ENCODE measurements at regions not wholly inside any gene's neighbourhood (a gene's known extent, or its start where the extent isn't known, plus 50 kb on each side); places are given as distances from the start of the nearest gene placed in this dataset.
"Not testable (repeated sequence)": the region's sequence is repeated elsewhere in the genome, so short reads cannot be mapped to it uniquely, and the experiment has no call there.

DNA sequence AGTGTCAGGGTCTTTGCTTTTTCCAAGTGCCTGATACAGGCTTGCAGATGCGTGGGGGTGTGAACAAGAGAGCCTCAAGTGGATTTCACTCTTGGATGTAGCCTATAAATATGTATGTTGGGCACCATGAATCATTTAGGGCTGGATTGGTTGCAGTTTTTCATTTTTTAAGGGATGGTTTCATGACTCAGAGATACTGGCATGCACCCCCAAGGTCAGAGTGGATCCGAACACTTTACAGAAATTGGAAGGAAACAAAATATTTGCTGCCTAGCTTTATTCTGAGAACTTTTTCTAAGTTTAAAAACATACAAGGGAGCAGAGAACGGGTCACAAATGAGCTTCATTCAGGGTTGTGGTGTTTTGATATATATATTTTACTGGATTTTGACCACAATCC is 436.8 kb upstream of the ERCC4 start:
- Histone ChIP-seq H3K9me3 (peaks cover 0 to 4% (median 0%) of the 10 kb centered on the region in 4 donors), H3K4me3 (no peak overlapping the region), H3K36me3 (no peaks in the 10 kb centered on the region), H3K4me1 (no peaks in the 10 kb centered on the region), H3K27me3 (no peaks in the 10 kb centered on the region), H3K27ac (no peak overlapping the region)
- intact Hi-C loops (cut with DNase I): no loop called here
- TF ChIP-seq POLR2AphosphoS5 (IDR thresholded peaks at IDR 0.05) (no peak), EP300 (IDR thresholded peaks at IDR 0.05) (no peak), POLR2A (IDR thresholded peaks at IDR 0.05) (no peak)
- TF ChIP-seq, protein P1, sequence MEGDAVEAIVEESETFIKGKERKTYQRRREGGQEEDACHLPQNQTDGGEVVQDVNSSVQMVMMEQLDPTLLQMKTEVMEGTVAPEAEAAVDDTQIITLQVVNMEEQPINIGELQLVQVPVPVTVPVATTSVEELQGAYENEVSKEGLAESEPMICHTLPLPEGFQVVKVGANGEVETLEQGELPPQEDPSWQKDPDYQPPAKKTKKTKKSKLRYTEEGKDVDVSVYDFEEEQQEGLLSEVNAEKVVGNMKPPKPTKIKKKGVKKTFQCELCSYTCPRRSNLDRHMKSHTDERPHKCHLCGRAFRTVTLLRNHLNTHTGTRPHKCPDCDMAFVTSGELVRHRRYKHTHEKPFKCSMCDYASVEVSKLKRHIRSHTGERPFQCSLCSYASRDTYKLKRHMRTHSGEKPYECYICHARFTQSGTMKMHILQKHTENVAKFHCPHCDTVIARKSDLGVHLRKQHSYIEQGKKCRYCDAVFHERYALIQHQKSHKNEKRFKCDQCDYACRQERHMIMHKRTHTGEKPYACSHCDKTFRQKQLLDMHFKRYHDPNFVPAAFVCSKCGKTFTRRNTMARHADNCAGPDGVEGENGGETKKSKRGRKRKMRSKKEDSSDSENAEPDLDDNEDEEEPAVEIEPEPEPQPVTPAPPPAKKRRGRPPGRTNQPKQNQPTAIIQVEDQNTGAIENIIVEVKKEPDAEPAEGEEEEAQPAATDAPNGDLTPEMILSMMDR (IDR thresholded peaks at IDR 0.05): no peak
- WGBS, 2 donors: 73 to 76% methylated on average over 3 of the region's 3 CpGs
- DNase-seq: no peak

DNA sequence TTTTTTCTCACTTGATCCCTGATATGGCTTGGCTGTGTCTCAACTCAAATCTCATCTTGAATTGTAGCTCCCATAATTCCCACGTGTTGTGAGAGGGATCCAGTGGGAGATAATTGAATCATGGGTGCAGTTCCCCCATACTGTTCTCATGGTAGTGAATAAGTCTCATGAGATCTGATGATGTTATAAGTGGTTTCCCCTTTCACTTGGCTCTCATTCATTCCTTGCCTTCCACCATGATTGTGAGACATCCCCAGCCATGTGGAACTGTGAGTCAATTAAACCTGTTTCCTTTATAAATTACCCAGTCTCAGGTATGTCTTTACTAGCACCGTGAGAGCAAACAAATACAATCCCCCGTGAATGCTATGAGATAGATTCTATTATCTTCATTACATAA is 430.5 kb upstream of the ERCC4 start:
- H3K36me3 ChIP-seq; DNase-seq; H3K4me3 ChIP-seq; H3K4me1 ChIP-seq; H3K27ac ChIP-seq; intact Hi-C loops (cut with DNase I); H3K9me3 ChIP-seq; H3K27me3 ChIP-seq: not testable (repeated sequence)
- WGBS, 2 donors: 86 to 89% methylated on average over 3 of the region's 3 CpGs

DNA sequence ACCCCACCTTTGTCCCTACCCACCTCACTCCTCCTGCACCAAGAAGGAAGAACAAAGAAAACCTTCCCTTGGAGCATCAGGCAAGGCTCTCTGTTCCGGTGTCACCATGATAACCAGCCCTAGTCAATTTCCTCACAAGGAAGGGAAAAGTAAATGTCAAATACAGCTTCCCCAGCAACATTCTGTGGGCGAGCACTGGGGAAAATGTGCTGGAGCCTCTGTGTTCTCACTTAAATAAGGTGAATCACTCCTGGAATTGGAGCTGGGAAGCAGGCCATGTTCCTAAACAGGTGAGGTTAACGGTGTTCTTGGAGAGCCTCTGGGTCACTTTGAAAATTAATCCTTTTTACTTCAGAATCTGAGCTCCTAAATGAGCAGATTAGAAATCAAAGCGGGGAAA is 427.9 kb upstream of the ERCC4 start:
- Histone ChIP-seq H3K36me3 (no peaks in the 10 kb centered on the region), H3K27ac (no peak overlapping the region), H3K4me1 (no peaks in the 10 kb centered on the region), H3K27me3 (no peaks in the 10 kb centered on the region), H3K9me3 (no peaks in the 10 kb centered on the region), H3K4me3 (no peak overlapping the region)
- intact Hi-C loops (cut with DNase I): no loop called here
- WGBS, 2 donors: 81 to 85% methylated on average over 4 of the region's 4 CpGs
- TF ChIP-seq POLR2AphosphoS5 (IDR thresholded peaks at IDR 0.05) (no peak), EP300 (IDR thresholded peaks at IDR 0.05) (no peak), POLR2A (IDR thresholded peaks at IDR 0.05) (no peak)
- TF ChIP-seq, protein P1 (IDR thresholded peaks at IDR 0.05): no peak
- DNase-seq: no peak

DNA sequence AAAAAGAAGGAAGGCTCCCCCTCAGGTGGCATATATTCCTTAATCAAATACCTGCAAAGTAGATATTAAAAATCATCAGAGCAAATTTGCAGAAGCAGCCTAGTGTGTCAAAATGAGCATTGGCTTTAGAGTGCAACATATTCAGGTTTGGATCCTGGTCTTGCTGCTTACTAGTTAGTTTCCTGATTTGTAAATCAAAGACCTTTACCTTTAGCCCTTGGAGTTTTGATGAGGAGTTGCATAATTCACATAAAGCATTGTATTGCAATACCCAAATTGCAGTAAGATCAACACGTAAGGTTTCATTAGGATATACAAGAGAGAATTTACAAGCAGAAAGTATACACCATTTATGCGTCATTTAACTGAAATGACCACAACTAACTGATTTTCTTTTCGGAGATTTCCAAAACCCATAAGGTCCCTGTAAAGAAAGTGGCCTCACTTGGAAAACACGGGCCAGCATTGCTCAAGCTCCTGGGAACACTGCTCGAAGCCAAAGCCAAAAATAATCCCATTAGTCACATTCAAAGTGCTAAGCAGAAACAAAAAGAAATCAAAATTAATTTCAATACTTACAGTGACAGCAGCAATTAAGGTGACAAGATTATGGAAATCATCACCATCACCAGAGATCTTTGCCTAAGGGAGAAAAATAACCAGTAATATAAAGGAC is 415.9 kb upstream of the ERCC4 start:
- intact Hi-C loops (cut with DNase I): no loop called here
- no peaks in the 10 kb centered on the region for H3K4me1 ChIP-seq
- H3K27me3 ChIP-seq: no peaks in the 10 kb centered on the region
- DNase-seq: no peak
- no peaks in the 10 kb centered on the region for H3K36me3 ChIP-seq
- TF ChIP-seq POLR2AphosphoS5 (IDR thresholded peaks at IDR 0.05): no peak
- no peak for TF ChIP-seq EP300 (IDR thresholded peaks at IDR 0.05)
- TF ChIP-seq, protein P1 (IDR thresholded peaks at IDR 0.05): no peak
- no peak for TF ChIP-seq POLR2A (IDR thresholded peaks at IDR 0.05)
- WGBS, 2 donors: 85% methylated on average over 5 of the region's 5 CpGs
- H3K9me3 ChIP-seq: peaks cover 0 to 5% (median 0%) of the 10 kb centered on the region in 4 donors
- no peak overlapping the region for H3K27ac ChIP-seq
- no peak overlapping the region for H3K4me3 ChIP-seq

DNA sequence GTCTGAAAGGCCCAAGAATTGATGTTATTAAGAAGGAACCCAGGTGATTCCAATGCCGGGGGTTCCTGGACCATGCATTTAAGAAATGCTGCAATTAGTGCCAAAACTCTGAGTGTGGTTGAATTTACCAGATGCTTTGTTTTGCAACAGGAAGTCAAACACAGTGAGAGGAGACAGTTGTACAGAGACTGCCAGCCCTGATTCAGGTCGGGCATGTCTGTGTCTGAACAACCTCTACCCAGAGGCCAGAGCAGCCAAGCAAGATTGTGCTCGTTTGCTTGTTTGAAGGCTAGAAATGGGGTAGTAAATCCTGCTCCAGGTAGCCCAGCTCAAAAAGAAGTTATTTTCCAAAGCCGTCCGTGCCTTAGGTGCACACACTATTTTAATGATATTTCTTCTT is 412.4 kb upstream of the ERCC4 start:
- no peaks in the 10 kb centered on the region for H3K4me1 ChIP-seq
- DNase-seq: no peak
- H3K27ac ChIP-seq: no peak overlapping the region
- H3K4me3 ChIP-seq: no peak overlapping the region
- WGBS, 2 donors: 58 to 60% methylated on average over 5 of the region's 5 CpGs
- H3K36me3 ChIP-seq: no peaks in the 10 kb centered on the region
- intact Hi-C loops (cut with DNase I): no loop called here
- peaks cover 0 to 5% (median 0%) of the 10 kb centered on the region in 4 donors for H3K9me3 ChIP-seq
- TF ChIP-seq POLR2AphosphoS5 (IDR thresholded peaks at IDR 0.05) (no peak), EP300 (IDR thresholded peaks at IDR 0.05) (no peak), POLR2A (IDR thresholded peaks at IDR 0.05) (no peak)
- TF ChIP-seq, protein P1 (IDR thresholded peaks at IDR 0.05): no peak
- H3K27me3 ChIP-seq: no peaks in the 10 kb centered on the region

All from sigmoid colon (tissue), 6 donors.